BLaER1 (cell line): ENCODE measurements at regions not wholly inside any gene's neighbourhood (a gene's known extent, or its start where the extent isn't known, plus 50 kb on each side); places are given as distances from the start of the nearest gene placed in this dataset.
A peak's percentile ranks its signal among the peaks of the same experiment; 100 is the strongest.

Experiments
- H3K27ac ChIP-seq: shearing (Covaris generic); formaldehyde crosslinking; 2 replicates; pipeline ENCODE4 v1.8.1; 2022
- H3K27me3 ChIP-seq: shearing (Covaris generic); formaldehyde crosslinking; 2 replicates; pipeline ENCODE4 v1.8.1; 2022
- H3K36me3 ChIP-seq: shearing (Covaris generic); formaldehyde crosslinking; 2 replicates; pipeline ENCODE4 v1.8.1; 2022
- H3K4me1 ChIP-seq: shearing (Covaris generic); formaldehyde crosslinking; 2 replicates; pipeline ENCODE4 v1.8.1; 2022
- H3K4me2 ChIP-seq: shearing (Covaris generic); formaldehyde crosslinking; 2 replicates; pipeline ENCODE4 v1.8.1; 2022
- H3K4me3 ChIP-seq: shearing (Covaris generic); formaldehyde crosslinking; 2 replicates; pipeline ENCODE4 v1.8.1; 2022
- H3K9ac ChIP-seq: shearing (Covaris generic); formaldehyde crosslinking; 2 replicates; pipeline ENCODE4 v1.8.1; 2022
- H3K9me3 ChIP-seq: shearing (Covaris generic); formaldehyde crosslinking; 2 replicates; pipeline ENCODE4 v1.8.1; 2022
- H4K20me1 ChIP-seq: shearing (Covaris generic); formaldehyde crosslinking; 2 replicates; pipeline ENCODE4 v1.8.1; 2022
- Cebpa-rat ChIP-seq: shearing (Covaris generic); IDR thresholded peaks from 2 replicates; pipeline ENCODE4 v1.8.1; 2022

DNA sequence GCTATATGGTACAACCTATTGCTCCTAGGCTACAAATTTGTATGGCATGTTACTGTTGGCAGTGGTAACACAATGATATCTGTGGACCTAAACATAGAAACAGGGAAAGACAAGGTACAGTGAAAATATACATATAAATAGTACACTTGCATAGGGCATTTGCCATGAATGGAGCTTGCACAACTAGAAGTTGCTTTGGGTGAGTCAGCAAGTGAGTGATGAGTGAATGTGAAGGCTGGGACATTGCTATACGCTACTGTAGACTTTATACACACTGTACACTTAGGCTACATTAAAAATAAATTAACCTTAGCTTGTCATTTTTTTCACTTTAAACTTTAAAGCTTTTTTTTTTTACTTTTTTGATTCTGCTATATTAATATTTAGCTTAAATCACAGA lies 500.0 kb upstream of the SETBP1 start:
- Histone ChIP-seq H3K9ac (no peak overlapping the region), H3K36me3 (no peaks in the 10 kb centered on the region), H3K27me3 (no peaks in the 10 kb centered on the region), H3K27ac (no peak overlapping the region), H3K9me3 (no peaks in the 10 kb centered on the region), H3K4me2 (no peak overlapping the region), H3K4me3 (no peak overlapping the region), H3K4me1 (no peaks in the 10 kb centered on the region), H4K20me1 (no peaks in the 10 kb centered on the region)
- no peak for TF ChIP-seq Cebpa-rat

DNA sequence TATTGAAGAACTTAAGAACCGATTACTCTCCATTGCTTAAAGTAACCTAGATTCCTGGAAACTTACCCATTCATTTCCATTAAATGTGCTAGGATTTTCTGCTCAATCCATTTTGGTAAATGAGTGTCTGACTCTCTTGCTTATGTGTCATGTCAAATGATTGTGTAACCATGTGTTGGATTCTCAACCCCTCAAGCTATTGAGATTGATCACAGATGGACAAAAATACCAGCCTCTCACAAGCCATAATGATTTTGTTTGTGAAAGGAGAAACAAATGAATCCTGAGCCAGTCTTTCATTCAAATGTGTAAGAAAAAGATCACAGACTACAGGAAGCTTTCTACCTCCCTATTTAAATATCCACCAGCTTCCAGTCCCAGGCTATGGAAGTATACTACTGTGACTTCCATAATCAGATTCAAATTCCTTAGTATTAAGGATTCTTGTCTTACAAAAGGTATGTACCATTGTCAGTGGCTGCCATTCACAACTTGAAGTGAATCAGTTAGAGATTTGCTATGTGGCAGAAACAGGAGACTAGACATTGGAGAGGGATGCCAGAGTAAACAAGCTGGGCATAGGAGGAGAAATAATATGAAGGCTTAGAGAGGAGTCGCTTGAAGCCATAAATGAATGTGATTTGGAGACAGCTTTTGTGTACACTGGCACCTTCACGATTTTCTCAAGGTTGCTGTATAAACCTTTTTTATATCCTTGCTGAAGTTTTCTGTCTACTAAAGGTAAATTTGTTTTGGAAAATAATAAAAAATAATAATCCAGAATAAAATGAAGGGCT lies 498.5 kb upstream of the SETBP1 start:
- H4K20me1 ChIP-seq, result no peaks in the 10 kb centered on the region
- no peak for TF ChIP-seq Cebpa-rat
- H3K4me2 ChIP-seq, result no peak overlapping the region
- H3K4me1 ChIP-seq, result no peaks in the 10 kb centered on the region
- no peaks in the 10 kb centered on the region for H3K27me3 ChIP-seq
- H3K36me3 ChIP-seq, result no peaks in the 10 kb centered on the region
- H3K9me3 ChIP-seq, result no peaks in the 10 kb centered on the region
- no peak overlapping the region for H3K27ac ChIP-seq
- no peak overlapping the region for H3K9ac ChIP-seq
- H3K4me3 ChIP-seq, result no peak overlapping the region

DNA sequence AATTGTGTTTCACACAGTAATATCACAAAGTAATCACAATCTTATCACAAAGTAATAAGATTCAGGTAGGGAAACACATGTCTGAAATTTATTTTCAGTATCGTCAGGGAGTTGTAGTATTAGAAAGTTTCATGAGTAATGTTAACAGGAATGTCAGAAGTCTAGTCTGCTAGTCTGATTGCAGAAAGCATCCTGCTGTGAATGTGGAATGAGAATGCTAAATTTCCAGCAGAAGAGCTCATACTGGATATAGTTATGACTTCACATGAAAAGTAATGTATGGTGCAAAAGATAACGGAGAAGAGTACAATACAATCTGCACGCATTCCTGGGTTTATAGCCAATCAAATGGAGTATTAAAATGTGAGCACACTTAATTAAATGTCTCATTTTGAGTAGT lies 494.7 kb upstream of the SETBP1 start:
- H4K20me1 ChIP-seq, result no peaks in the 10 kb centered on the region
- H3K27ac ChIP-seq, result no peak overlapping the region
- H3K9me3 ChIP-seq, result no peaks in the 10 kb centered on the region
- no peak for TF ChIP-seq Cebpa-rat
- H3K4me1 ChIP-seq, result no peaks in the 10 kb centered on the region
- no peaks in the 10 kb centered on the region for H3K36me3 ChIP-seq
- H3K9ac ChIP-seq, result no peak overlapping the region
- no peak overlapping the region for H3K4me2 ChIP-seq
- H3K27me3 ChIP-seq, result no peaks in the 10 kb centered on the region
- no peak overlapping the region for H3K4me3 ChIP-seq

DNA sequence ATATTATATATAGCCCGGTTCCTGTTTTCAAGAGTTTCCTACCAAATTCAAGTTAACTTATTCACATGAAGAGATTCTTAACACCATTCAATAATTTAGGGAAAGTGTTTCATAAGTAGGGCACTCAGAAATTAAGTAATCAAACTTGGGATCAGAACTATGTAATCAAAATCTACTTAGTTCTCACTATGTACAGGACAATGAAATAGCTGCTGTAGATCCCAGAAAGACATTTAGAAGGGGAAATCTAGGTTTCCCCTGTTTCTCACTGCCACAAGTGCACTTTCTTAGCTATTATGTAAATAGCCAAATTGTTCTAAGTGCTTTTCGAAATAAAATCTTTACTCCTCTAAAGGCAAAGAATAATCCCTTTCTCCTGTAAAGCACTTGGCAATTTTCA lies 493.6 kb upstream of the SETBP1 start:
- H3K27ac ChIP-seq, result no peak overlapping the region

DNA sequence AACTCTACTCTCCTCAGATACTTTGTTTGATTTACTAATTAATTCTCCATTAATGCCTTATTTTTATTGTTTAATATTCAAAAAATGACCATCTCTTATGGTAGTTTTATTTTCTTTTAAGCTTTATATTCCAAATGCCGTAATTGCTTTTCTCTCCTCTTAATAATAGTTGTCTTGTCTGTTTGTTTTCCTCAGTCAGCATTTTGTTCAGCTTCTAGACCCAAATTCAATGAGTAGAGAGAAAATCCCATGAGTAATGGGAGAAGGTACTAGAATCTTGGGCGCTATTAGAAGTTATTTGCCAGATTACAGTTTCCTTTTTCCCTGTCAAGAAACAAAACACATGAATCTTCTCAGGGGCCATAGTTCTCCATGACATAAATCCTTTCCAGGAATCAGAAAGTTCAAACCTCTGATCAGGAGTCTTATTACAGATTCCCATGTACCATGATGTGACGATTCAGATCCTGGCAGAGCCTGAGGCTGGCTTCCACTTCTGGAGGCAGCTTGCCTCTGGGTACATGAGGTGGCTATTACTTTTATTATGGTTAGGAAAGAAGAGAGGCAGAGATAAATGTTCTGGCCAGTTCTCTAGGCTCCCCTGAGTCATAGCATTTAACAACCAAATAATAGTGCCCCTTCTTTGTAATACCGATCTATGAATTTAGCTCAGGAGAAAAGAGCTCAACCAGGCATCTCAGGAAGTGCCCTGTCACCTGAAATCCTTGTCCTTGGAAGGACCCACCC lies 485.1 kb upstream of the SETBP1 start:
- H3K27me3 ChIP-seq, result no peaks in the 10 kb centered on the region
- peaks cover 6% of the 10 kb centered on the region for H3K4me1 ChIP-seq
- no peak for TF ChIP-seq Cebpa-rat
- H3K9ac ChIP-seq, result no peak overlapping the region
- H3K36me3 ChIP-seq, result no peaks in the 10 kb centered on the region
- no peaks in the 10 kb centered on the region for H4K20me1 ChIP-seq
- no peak overlapping the region for H3K27ac ChIP-seq
- no peak overlapping the region for H3K4me3 ChIP-seq
- H3K9me3 ChIP-seq, result no peaks in the 10 kb centered on the region
- no peak overlapping the region for H3K4me2 ChIP-seq

More for the DNA sequence above, 493.6 kb upstream of the SETBP1 start:
- Histone ChIP-seq H3K36me3 (no peaks in the 10 kb centered on the region), H3K9me3 (no peaks in the 10 kb centered on the region), H3K4me1 (no peaks in the 10 kb centered on the region), H3K27me3 (no peaks in the 10 kb centered on the region), H3K4me3 (no peak overlapping the region), H3K4me2 (no peak overlapping the region), H3K9ac (no peak overlapping the region), H4K20me1 (no peaks in the 10 kb centered on the region)
- no peak for TF ChIP-seq Cebpa-rat

DNA sequence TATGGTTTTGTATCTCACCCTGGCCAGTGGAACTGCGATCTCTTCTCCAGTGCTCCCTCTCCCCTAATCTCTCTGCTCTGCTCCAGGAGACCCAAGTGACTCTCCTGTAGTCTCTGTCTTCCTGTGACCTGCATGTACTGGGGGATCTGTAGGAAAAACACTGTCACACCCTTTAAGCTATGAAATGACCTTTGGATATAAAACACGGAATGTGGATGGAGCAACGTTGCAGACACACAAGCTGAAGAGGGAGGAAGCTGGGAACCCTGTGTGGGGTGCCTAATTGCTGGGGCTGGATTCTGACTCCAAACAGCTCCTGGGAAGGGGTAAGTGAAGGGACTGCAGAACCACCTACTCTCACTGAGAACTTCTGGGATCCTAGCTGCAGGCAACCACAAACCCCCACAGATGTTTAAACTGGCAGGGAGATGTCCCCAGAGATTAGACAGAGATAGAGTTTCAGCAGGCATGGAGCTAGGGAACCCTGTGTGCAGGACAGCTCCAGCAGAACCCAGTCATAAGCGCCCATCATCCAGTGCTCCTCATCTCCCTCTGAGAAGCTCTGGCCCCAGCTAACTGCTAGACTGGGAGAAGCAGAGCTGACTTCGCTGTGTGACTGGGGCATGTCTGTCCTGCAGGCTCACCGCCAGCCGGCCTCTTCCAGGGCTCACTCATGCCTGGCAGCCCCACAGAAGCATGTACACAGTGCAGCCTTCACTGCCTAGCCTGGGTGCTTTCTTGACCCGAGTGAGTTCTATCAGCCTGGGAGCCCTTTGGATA lies 482.7 kb upstream of the SETBP1 start:
- Histone ChIP-seq H3K4me1 (peaks cover 6% of the 10 kb centered on the region), H3K9me3 (no peaks in the 10 kb centered on the region), H3K27me3 (no peaks in the 10 kb centered on the region), H3K36me3 (no peaks in the 10 kb centered on the region), H3K9ac (no peak overlapping the region), H4K20me1 (no peaks in the 10 kb centered on the region), H3K4me3 (no peak overlapping the region), H3K27ac (no peak overlapping the region), H3K4me2 (peak overlapping the region; percentile 36; the same call in 1 of the 2 replicates)
- no peak for TF ChIP-seq Cebpa-rat

DNA sequence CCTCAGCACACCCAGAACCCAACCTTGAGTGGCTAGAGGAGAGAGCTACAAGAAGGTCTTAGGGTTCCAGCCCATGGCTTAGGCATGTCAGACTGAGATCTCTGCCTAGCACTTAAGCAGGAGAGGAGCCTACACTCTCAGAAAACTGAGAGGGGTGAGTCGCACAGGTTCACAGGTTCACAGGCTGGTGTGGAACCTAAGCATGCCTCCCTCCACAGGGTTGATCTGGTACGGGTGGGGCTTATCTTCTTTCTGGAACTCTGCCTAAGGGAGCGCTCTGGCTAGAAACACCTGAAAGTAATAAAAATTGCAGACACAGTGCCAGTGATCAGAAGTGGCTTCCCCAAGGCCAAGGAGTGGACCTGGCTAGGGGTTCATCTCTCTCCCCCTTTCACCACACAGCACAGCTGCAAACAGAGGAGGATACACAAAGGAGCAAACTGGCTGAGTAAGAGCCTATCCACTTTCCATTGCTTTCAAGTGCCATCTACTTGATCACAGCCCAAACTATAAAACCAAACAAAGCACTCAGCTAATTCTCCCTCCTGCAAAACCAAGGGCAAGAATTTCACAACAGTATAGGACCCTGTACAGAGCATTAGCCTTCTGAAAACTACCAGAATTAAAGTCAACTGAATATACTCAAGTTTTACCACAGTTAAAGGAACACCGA lies 481.9 kb upstream of the SETBP1 start:
- Histone ChIP-seq H3K27me3 (no peaks in the 10 kb centered on the region), H3K4me3 (no peak overlapping the region), H4K20me1 (no peaks in the 10 kb centered on the region), H3K9ac (no peak overlapping the region), H3K36me3 (no peaks in the 10 kb centered on the region), H3K4me1 (peaks cover 6% of the 10 kb centered on the region), H3K4me2 (peak overlapping the region; percentile 36; the same call in 1 of the 2 replicates), H3K27ac (no peak overlapping the region), H3K9me3 (no peaks in the 10 kb centered on the region)
- TF ChIP-seq Cebpa-rat, result no peak

DNA sequence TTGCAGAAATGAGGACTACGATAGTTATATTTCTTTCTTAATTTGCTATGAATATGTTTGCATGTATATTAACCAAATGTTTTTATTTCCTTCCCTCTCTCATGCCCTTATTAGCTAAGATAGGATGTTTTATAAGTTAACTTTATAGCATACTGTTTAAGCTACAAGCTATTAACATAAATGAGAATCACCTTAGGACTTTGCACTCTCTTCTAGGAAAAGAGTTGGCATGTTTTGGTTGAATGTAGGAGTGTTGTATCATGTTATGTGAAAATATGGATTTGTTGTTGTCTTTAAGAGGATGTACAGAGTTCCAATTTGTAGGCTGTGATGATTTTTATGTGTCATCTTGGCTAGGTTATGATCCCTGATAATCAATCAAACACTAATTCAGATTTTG lies 467.4 kb upstream of the SETBP1 start:
- Histone ChIP-seq H3K27ac (no peak overlapping the region), H3K4me3 (no peak overlapping the region), H3K36me3 (no peaks in the 10 kb centered on the region), H4K20me1 (no peaks in the 10 kb centered on the region), H3K4me2 (no peak overlapping the region), H3K27me3 (no peaks in the 10 kb centered on the region), H3K9me3 (no peaks in the 10 kb centered on the region), H3K4me1 (no peaks in the 10 kb centered on the region), H3K9ac (no peak overlapping the region)
- no peak for TF ChIP-seq Cebpa-rat

DNA sequence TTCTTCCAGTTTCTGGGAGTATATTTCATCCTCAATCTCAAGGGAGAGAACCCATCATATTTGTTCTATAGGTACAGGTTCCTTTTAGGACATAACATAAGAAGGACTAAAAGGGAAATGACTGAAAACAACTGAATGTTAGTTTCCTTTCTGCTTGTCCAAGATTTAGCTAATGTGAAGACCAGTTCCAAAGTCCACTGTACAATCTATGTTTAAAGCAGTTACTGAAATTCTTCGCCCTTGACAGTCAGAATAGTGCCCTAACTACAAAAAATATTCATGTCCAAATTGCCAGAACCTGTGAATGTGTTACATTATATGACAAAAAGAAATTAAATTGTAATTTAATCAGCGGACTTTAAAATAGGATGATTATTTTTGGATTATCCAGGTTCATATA lies 466.3 kb upstream of the SETBP1 start:
- H3K27me3 ChIP-seq, result no peaks in the 10 kb centered on the region
- no peak for TF ChIP-seq Cebpa-rat
- H3K4me3 ChIP-seq, result no peak overlapping the region
- H3K9me3 ChIP-seq, result no peaks in the 10 kb centered on the region
- no peaks in the 10 kb centered on the region for H4K20me1 ChIP-seq
- H3K4me2 ChIP-seq, result no peak overlapping the region
- no peaks in the 10 kb centered on the region for H3K36me3 ChIP-seq
- H3K27ac ChIP-seq, result no peak overlapping the region
- H3K9ac ChIP-seq, result no peak overlapping the region
- no peaks in the 10 kb centered on the region for H3K4me1 ChIP-seq
